A549 (cell line): ENCODE measurements at regions not wholly inside any gene's neighbourhood (a gene's known extent, or its start where the extent isn't known, plus 50 kb on each side); places are given as distances from the start of the nearest gene placed in this dataset.

Experiments
- ATAC-seq, 2 experiments: fragments of 200-7000 bp in 1 of 2; fragments of >200 bp in 1 of 2; cut with Nextera tagmentation in 1 of 2; cut with Tn5 transposase in 1 of 2; 3 replicates each; pipeline versions ENCODE4 v1.8.0 to v1.9.1; 2018 to 2020; ENCODE audit warnings: mild to moderate bottlenecking in 1 of 2, moderate library complexity in 1 of 2
- CTCF ChIA-PET: fragments of 300-600 bp; sonication (Branson Sonifier 250); formaldehyde crosslinking; extraction: SDS; loops from one replicate; lab custom pipeline; 2021; ENCODE audit warnings: antibody characterized with exemption, inconsistent platforms; lab: Yijun Ruan, JAX
- POLR2A ChIA-PET: fragments of 350-600 bp; formaldehyde crosslinking; extraction: SDS; loops from one replicate; lab custom pipeline; 2021; ENCODE audit warnings: antibody characterized with exemption, inconsistent platforms; lab: Yijun Ruan, JAX
- DNase-seq, 2 experiments: peaks; one replicate each; pipeline versions ENCODE4 v3.0.0 to v3.0.0-alpha.2; 2011 to 2016; ENCODE audit warnings: low read depth in 1 of 2, low spot score in 1 of 2
- FAIRE-seq: peaks from 2 replicates; lab custom pipeline; 2011; peaks lifted over from hg19 to GRCh38; lab: Jason Lieb, UNC
- H3K27ac ChIP-seq, 2 experiments: fragments of >200 bp; sonication (Bioruptor Twin); formaldehyde crosslinking; 3 replicates each; pipeline ENCODE4 v1.5.1; 2016 to 2017
- H3K4me1 ChIP-seq: fragments of >200 bp; sonication (Bioruptor Twin); formaldehyde crosslinking; 3 replicates; pipeline ENCODE4 v1.6.1; 2016
- H3K4me2 ChIP-seq: fragments of >200 bp; sonication (Bioruptor Twin); formaldehyde crosslinking; 3 replicates; pipeline ENCODE4 v1.6.1; 2016
- H3K4me3 ChIP-seq: fragments of >200 bp; sonication (Bioruptor Twin); formaldehyde crosslinking; 3 replicates; pipeline ENCODE4 v1.5.1; 2016
- H3K9me3 ChIP-seq: fragments of >200 bp; sonication (Bioruptor Twin); formaldehyde crosslinking; 3 replicates; pipeline ENCODE4 v1.6.1; 2016
- CBX2 ChIP-seq: fragments of 200-600 bp; sonication (generic); IDR thresholded peaks from 2 replicates; pipeline ENCODE4 v1.6.1; 2016; ENCODE audit warnings: low read depth, mild to moderate bottlenecking, borderline replicate concordance
- CBX8 ChIP-seq: fragments of 200-600 bp; sonication (generic); IDR thresholded peaks from 2 replicates; pipeline ENCODE4 v1.6.1; 2016
- CEBPB ChIP-seq, 2 experiments: fragments of >200 bp in 1 of 2; sonication (Bioruptor Twin) in 1 of 2; formaldehyde crosslinking in 1 of 2; IDR thresholded peaks; 2 replicates each; pipeline ENCODE4 v1.6.1; 2012 to 2016
- CHD4 ChIP-seq: fragments of 200-600 bp; sonication (generic); IDR thresholded peaks from 2 replicates; pipeline ENCODE4 v1.6.1; 2016; ENCODE audit warnings: antibody characterized with exemption, mild to moderate bottlenecking, borderline replicate concordance
- EP300 ChIP-seq, 2 experiments: fragments of >200 bp; sonication (Bioruptor Twin); formaldehyde crosslinking; IDR thresholded peaks; 2 replicates in 1 of 2; 3 replicates in 1 of 2; pipeline ENCODE4 v1.6.1; 2016 to 2017
- FOSB ChIP-seq: fragments of 250-450 bp; sonication (Bioruptor Pico); IDR thresholded peaks from 2 replicates; pipeline ENCODE4 v1.5.0; 2020; ENCODE audit warnings: mild to moderate bottlenecking, moderate library complexity
- GATA3 ChIP-seq: IDR thresholded peaks from 2 replicates; pipeline ENCODE4 v1.6.1; 2012; ENCODE audit warnings: borderline replicate concordance
- HDAC2 ChIP-seq: fragments of 200-600 bp; sonication (generic); IDR thresholded peaks from 2 replicates; pipeline ENCODE4 v1.6.1; 2016
- HOXA7 ChIP-seq: fragments of 250-450 bp; sonication (Bioruptor Pico); IDR thresholded peaks from 2 replicates; pipeline ENCODE4 v1.5.0; 2020; ENCODE audit warnings: mild to moderate bottlenecking, moderate library complexity
- HOXB13 ChIP-seq: fragments of 250-450 bp; sonication (Bioruptor Pico); IDR thresholded peaks from 2 replicates; pipeline ENCODE4 v1.5.0; 2020; ENCODE audit warnings: low read depth, mild to moderate bottlenecking, moderate library complexity
- HOXB5 ChIP-seq: fragments of 250-450 bp; sonication (Bioruptor Pico); IDR thresholded peaks from 2 replicates; pipeline ENCODE4 v1.5.0; 2020; ENCODE audit warnings: mild to moderate bottlenecking, moderate library complexity
- JUN ChIP-seq, 2 experiments: fragments of >200 bp; sonication (Bioruptor Twin); formaldehyde crosslinking; IDR thresholded peaks; 2 replicates in 1 of 2; 3 replicates in 1 of 2; pipeline ENCODE4 v1.6.1; 2016 to 2017
- MAZ ChIP-seq: fragments of 150-350 bp; IDR thresholded peaks from 2 replicates; pipeline ENCODE4 v1.6.1; 2014; ENCODE audit warnings: antibody characterized with exemption, low read depth, low read length, borderline replicate concordance
- MYC ChIP-seq: IDR thresholded peaks from 2 replicates; pipeline ENCODE4 v1.6.1; 2012; ENCODE audit warnings: mild to moderate bottlenecking, inconsistent platforms, low read length, improper control_type of control experiment, borderline replicate concordance
- NFE2L2 ChIP-seq: fragments of 150-350 bp; conservative IDR thresholded peaks from 2 replicates; pipeline ENCODE4 v1.6.1; 2014; ENCODE audit warnings: low read length
- NR3C1 ChIP-seq: fragments of >200 bp; sonication (Bioruptor Twin); formaldehyde crosslinking; IDR thresholded peaks from 3 replicates; pipeline ENCODE4 v1.6.1; 2017
- PHF8 ChIP-seq: fragments of 200-600 bp; sonication (generic); IDR thresholded peaks from 2 replicates; pipeline ENCODE4 v1.6.1; 2016; ENCODE audit warnings: low read depth, mild to moderate bottlenecking, antibody characterized with exemption, moderate library complexity, borderline replicate concordance
- POLR2A ChIP-seq: IDR thresholded peaks from 2 replicates; pipeline ENCODE4 v1.6.1; 2012; ENCODE audit warnings: mild to moderate bottlenecking, low read length
- POLR2AphosphoS2 ChIP-seq: conservative IDR thresholded peaks from 2 replicates; pipeline ENCODE4 v1.6.1; 2012; ENCODE audit warnings: low read length, improper control_type of control experiment, inconsistent platforms
- RAD21 ChIP-seq, 2 experiments: fragments of >200 bp in 1 of 2; sonication (Bioruptor Twin) in 1 of 2; formaldehyde crosslinking in 1 of 2; IDR thresholded peaks in 1 of 2; conservative IDR thresholded peaks in 1 of 2; 2 replicates in 1 of 2; 3 replicates in 1 of 2; pipeline ENCODE4 v1.6.1; 2012 to 2018; ENCODE audit warnings: inconsistent platforms in 1 of 2
- SMC3 ChIP-seq: fragments of >200 bp; sonication (Bioruptor Twin); formaldehyde crosslinking; IDR thresholded peaks from 3 replicates; pipeline ENCODE4 v1.6.1; 2018; ENCODE audit warnings: inconsistent platforms
- ZSCAN20 ChIP-seq: fragments of 250-450 bp; sonication (Bioruptor Pico); IDR thresholded peaks from 2 replicates; pipeline ENCODE4 v1.8.0; 2022; ENCODE audit warnings: mild to moderate bottlenecking, moderate library complexity
- WGBS: methylation state at CpG from one replicate; pipeline ENCODE4 v1.1.6; 2017; ENCODE audit errors: missing lambda C conversion rate; 5-methylcytosine and 5-hydroxymethylcytosine counted together
- TF ChIP-seq, protein P1 (sequence below): fragments of 200-600 bp; sonication (generic); IDR thresholded peaks from 2 replicates; pipeline ENCODE4 v1.6.1; 2016; ENCODE audit warnings: antibody characterized with exemption, mild to moderate bottlenecking, moderate library complexity
- TF ChIP-seq, protein P2 (sequence below): fragments of >200 bp; sonication (Bioruptor Twin); formaldehyde crosslinking; IDR thresholded peaks from 3 replicates; pipeline ENCODE4 v1.6.1; 2016
- TF ChIP-seq, protein P3 (sequence below): IDR thresholded peaks from 2 replicates; pipeline ENCODE4 v1.6.1; 2012

DNA sequence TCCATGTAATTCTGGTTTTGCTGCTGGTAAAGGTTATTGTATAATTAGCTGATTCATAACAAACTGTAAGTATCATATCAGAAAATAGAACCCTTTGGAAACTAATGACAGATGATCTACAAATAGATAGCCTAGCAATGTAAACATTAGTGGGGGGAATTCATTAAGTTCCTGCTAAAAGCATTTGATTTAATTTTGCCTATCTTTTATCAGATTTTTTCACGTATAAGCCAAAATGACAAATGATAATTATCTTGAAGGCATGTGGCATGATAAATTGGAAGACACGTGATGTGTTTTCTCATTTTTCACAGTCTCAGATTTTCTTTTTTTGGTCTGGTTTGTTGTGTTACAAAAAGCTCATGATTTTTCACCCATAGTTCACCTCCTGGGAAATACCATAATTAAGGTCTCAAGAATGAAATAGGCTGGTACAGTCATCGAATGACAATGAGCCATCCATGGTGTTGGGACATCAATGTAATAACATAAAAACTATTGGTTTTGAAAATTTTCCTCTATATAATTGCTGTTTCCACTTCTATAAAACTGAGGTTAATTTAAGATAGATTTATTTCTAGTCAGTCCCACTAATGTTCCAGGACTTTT lies 325.9 kb upstream of the TBL1XR1 start:
- POLR2A ChIA-PET = no interaction called here

DNA sequence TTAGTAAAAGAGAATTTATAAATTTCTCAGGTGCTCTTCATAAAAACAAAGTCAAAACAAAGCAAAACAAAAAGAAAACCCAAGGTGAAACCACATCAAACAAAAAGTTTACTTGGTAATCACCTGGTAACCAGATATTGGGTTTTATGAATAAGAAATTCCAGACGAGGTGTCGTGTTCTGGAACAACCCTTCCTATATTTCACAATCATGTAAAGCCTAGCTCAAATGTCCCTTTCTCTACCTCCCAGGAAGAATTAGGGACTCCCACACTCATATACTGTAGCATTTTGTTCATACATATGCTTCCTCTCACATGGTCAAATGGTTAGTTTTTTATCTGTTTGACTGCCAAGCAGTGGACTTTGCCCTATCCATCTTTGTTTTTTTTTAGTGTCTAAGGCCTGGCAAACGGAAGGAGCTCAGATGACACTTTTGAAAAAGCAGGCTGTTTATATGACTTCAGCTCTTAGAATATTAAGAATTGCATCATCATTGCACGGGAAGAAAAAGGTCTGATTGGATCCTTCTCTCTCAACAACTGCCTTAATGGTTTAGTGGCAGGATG lies 326.7 kb upstream of the TBL1XR1 start:
- Histone ChIP-seq H3K4me2 (peak overlapping the region; percentile 43), H3K27ac (peak overlapping the region; percentile 57 to 60; a peak in 5 of 6 replicates), H3K4me3 (no peak overlapping the region), H3K4me1 (peaks cover 28% of the 10 kb centered on the region; the same call in 2 of the 3 replicates), H3K9me3 (peaks cover 5% of the 10 kb centered on the region; the same call in 2 of the 3 replicates)
- CTCF ChIA-PET = no interaction called here
- 28% methylated on average over 4 of the region's 4 CpGs for WGBS
- TF ChIP-seq SMC3 (0 out of 3 replicates have a peak, but pooled peaks have one; percentile 20), CBX2 (no peak), EP300 (IDR thresholded peaks at IDR 0.05) (no peak), JUN (IDR thresholded peaks at IDR 0.05) (no peak), HOXA7 (no peak), CEBPB (IDR thresholded peaks at IDR 0.05) (peak; percentile 3 to 46; a peak in 1 of 4 replicates)
- POLR2A ChIA-PET = no interaction called here
- FAIRE-seq (no peak), DNase-seq (peak in 1 of 2 experiments; percentile 54), ATAC-seq (peak; percentile 33 to 43; a peak in 3 of 6 replicates)

More for the DNA sequence above, 325.9 kb upstream of the TBL1XR1 start:
- Histone ChIP-seq H3K27ac (peak overlapping the region in 1 of 2 experiments; percentile 26; a peak in 1 of 6 replicates), H3K4me1 (peaks cover 23% of the 10 kb centered on the region; the same call in 2 of the 3 replicates), H3K4me2 (peak overlapping the region; percentile 43; the same call in 2 of the 3 replicates), H3K9me3 (peaks cover 5% of the 10 kb centered on the region; the same call in 2 of the 3 replicates), H3K4me3 (no peak overlapping the region)
- CTCF ChIA-PET = interaction anchor here (1.1 kb wide), 1 partner anchor 11 kb away, joined by 3 read pairs; no protein-coding TSS in a partner anchor
- no peak for TF ChIP-seq ZSCAN20
- DNase-seq = no peak
- no peak for FAIRE-seq
- 60% methylated on average over 3 of the region's 3 CpGs for WGBS
- ATAC-seq = no peak

DNA sequence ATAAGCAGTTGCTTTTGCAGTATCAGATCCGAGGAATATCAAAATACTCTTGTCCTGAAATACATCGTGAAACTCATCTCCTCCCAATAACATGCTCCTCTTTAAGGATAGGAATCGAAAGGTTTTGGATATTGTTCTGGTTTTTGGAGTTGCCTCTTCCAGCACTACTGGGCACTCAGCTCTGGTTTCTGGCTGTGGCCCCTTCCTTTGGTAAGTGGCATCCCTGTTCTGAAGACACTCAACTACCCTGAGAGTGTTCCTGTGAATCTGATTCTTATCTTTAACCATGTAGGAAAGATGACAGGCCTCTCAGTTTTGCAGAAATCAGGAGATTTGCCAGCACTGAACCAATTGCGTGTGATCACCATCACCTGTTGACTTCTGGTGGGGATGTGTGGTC lies 327.5 kb upstream of the TBL1XR1 start:
- Histone ChIP-seq H3K4me2 (no peak overlapping the region), H3K4me1 (peaks cover 28% of the 10 kb centered on the region; the same call in 2 of the 3 replicates), H3K9me3 (peaks cover 5% of the 10 kb centered on the region; the same call in 2 of the 3 replicates), H3K27ac (peak overlapping the region; percentile 57 to 60), H3K4me3 (no peak overlapping the region)
- ChIA-PET CTCF (no interaction called here), POLR2A (no interaction called here)
- FAIRE-seq = no peak
- ATAC-seq = no peak
- WGBS = 89% methylated on average over 4 of the region's 4 CpGs
- DNase-seq = no peak
- TF ChIP-seq, protein P1, sequence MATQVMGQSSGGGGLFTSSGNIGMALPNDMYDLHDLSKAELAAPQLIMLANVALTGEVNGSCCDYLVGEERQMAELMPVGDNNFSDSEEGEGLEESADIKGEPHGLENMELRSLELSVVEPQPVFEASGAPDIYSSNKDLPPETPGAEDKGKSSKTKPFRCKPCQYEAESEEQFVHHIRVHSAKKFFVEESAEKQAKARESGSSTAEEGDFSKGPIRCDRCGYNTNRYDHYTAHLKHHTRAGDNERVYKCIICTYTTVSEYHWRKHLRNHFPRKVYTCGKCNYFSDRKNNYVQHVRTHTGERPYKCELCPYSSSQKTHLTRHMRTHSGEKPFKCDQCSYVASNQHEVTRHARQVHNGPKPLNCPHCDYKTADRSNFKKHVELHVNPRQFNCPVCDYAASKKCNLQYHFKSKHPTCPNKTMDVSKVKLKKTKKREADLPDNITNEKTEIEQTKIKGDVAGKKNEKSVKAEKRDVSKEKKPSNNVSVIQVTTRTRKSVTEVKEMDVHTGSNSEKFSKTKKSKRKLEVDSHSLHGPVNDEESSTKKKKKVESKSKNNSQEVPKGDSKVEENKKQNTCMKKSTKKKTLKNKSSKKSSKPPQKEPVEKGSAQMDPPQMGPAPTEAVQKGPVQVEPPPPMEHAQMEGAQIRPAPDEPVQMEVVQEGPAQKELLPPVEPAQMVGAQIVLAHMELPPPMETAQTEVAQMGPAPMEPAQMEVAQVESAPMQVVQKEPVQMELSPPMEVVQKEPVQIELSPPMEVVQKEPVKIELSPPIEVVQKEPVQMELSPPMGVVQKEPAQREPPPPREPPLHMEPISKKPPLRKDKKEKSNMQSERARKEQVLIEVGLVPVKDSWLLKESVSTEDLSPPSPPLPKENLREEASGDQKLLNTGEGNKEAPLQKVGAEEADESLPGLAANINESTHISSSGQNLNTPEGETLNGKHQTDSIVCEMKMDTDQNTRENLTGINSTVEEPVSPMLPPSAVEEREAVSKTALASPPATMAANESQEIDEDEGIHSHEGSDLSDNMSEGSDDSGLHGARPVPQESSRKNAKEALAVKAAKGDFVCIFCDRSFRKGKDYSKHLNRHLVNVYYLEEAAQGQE = no peak
- TF ChIP-seq CBX2 (no peak), HOXB13 (CRISPR knock-in tag) (no peak)

DNA sequence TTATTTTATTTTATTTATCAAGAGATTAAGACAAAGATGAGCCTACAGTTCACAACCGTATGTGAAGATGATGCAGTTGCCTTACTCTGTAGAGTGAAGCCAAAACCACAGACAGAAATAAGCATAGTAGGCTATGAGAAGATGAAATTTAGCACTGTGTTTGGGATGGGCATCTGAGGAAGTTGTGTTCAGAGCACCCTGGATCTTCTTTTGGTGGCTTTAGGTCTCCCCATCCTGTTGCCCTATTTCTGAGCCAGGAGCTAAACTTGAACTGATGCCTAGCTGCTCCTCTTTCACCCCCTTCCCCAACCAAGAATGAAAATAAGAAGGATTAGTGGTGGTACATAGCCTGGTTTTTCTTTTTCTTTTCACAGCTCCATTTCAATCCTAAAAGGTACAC lies 328.1 kb upstream of the TBL1XR1 start:
- ChIA-PET CTCF (no interaction called here), POLR2A (no interaction called here)
- no peak overlapping the region for H3K4me2 ChIP-seq
- H3K9me3 ChIP-seq = peaks cover 5% of the 10 kb centered on the region; the same call in 2 of the 3 replicates
- 100% methylated on average over 1 of the region's 1 CpG for WGBS
- no peak for ATAC-seq
- H3K4me3 ChIP-seq = no peak overlapping the region
- DNase-seq = no peak
- FAIRE-seq = no peak
- no peak overlapping the region for H3K27ac ChIP-seq
- peaks cover 28% of the 10 kb centered on the region; the same call in 2 of the 3 replicates for H3K4me1 ChIP-seq
- TF ChIP-seq NFE2L2 = no peak
- no peak for TF ChIP-seq CBX8
- TF ChIP-seq GATA3 = no peak
- no peak for TF ChIP-seq RAD21 (conservative IDR thresholded peaks at IDR 0.05 in 1 of 2, IDR thresholded peaks at IDR 0.05 in 1 of 2)
- no peak for TF ChIP-seq MAZ
- no peak for TF ChIP-seq CHD4
- no peak for TF ChIP-seq NR3C1
- TF ChIP-seq, protein P2, sequence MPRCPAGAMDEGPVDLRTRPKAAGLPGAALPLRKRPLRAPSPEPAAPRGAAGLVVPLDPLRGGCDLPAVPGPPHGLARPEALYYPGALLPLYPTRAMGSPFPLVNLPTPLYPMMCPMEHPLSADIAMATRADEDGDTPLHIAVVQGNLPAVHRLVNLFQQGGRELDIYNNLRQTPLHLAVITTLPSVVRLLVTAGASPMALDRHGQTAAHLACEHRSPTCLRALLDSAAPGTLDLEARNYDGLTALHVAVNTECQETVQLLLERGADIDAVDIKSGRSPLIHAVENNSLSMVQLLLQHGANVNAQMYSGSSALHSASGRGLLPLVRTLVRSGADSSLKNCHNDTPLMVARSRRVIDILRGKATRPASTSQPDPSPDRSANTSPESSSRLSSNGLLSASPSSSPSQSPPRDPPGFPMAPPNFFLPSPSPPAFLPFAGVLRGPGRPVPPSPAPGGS = no peak
- TF ChIP-seq, protein P3, sequence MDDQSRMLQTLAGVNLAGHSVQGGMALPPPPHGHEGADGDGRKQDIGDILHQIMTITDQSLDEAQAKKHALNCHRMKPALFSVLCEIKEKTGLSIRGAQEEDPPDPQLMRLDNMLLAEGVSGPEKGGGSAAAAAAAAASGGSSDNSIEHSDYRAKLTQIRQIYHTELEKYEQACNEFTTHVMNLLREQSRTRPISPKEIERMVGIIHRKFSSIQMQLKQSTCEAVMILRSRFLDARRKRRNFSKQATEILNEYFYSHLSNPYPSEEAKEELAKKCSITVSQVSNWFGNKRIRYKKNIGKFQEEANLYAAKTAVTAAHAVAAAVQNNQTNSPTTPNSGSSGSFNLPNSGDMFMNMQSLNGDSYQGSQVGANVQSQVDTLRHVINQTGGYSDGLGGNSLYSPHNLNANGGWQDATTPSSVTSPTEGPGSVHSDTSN = no peak
- no peak for TF ChIP-seq PHF8
- TF ChIP-seq MYC = no peak
- TF ChIP-seq HDAC2 = no peak
- TF ChIP-seq EP300 (IDR thresholded peaks at IDR 0.05) = no peak
- no peak for TF ChIP-seq POLR2A
- no peak for TF ChIP-seq HOXB5 (CRISPR knock-in tag)
- TF ChIP-seq SMC3 = no peak
- TF ChIP-seq HOXB13 (CRISPR knock-in tag) = no peak
- TF ChIP-seq POLR2AphosphoS2 = no peak
- no peak for TF ChIP-seq FOSB (CRISPR knock-in tag)
